Tibial nerve (tissue), 4 donors: ENCODE measurements at regions not wholly inside any gene's neighbourhood (a gene's known extent, or its start where the extent isn't known, plus 50 kb on each side); places are given as distances from the start of the nearest gene placed in this dataset.

Source experiments
- EP300 ChIP-seq, 2 donors: sonication (generic); formaldehyde crosslinking; IDR thresholded peaks; one replicate each; pipeline ENCODE4 v1.6.1; 2017; ENCODE audit warnings: antibody characterized with exemption in 2 of 2, mild to moderate bottlenecking in 1 of 2
- TF ChIP-seq, protein P1 (sequence below), 5 experiments: fragments of 200-600 bp in 3 of 5; fragments of 450-650 bp in 2 of 5; sonication (generic) in 3 of 5; IDR thresholded peaks; one replicate each; pipeline ENCODE4 v1.5.1; 2016 to 2019; ENCODE audit warnings: antibody characterized with exemption in 5 of 5, mild to moderate bottlenecking in 3 of 5, moderate library complexity in 2 of 5

DNA sequence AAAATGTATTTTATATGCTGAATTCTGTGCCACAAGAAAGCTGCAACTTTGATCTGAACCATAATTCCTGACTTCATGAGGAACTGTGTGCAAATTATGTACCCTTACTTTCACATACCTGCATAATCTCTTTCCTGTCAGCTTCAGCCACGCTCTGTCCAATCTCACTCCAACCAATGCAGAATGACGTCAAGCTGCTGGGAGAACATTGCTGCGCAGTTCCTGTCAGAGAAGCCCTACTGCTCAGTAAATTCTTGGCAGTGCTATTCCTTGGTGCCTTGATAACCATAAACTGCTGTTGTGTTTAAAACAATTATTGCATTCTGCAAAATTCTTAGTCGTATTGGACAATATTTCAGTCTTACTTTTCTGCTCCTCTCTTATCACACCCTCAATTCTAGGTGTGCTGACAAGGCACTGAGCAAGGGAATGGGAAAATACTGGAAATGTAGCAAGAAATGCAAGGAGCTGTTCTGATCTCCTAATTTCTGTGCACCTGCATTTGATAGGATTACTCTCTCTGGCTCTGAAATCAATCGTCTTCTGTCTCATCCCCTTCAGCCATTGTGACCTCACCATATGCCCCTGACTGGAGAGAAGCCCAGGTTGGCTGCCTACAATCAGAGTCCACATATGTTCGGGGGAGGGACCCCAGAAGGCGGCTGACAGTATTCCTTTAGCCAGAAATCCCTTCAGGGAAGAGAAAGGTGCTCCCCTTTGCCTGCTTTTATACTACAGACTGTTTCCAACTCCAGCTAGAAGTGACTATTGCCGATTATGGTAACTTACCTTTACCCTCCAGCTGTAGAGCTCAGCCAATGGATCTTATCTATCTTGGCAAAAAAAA, 274.9 kb upstream of the NOVA1 start:
- TF ChIP-seq EP300 (IDR thresholded peaks at IDR 0.05) = peak in 1 of 2 donors; percentile 40
- TF ChIP-seq, protein P1, sequence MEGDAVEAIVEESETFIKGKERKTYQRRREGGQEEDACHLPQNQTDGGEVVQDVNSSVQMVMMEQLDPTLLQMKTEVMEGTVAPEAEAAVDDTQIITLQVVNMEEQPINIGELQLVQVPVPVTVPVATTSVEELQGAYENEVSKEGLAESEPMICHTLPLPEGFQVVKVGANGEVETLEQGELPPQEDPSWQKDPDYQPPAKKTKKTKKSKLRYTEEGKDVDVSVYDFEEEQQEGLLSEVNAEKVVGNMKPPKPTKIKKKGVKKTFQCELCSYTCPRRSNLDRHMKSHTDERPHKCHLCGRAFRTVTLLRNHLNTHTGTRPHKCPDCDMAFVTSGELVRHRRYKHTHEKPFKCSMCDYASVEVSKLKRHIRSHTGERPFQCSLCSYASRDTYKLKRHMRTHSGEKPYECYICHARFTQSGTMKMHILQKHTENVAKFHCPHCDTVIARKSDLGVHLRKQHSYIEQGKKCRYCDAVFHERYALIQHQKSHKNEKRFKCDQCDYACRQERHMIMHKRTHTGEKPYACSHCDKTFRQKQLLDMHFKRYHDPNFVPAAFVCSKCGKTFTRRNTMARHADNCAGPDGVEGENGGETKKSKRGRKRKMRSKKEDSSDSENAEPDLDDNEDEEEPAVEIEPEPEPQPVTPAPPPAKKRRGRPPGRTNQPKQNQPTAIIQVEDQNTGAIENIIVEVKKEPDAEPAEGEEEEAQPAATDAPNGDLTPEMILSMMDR (IDR thresholded peaks at IDR 0.05) = no peak
